Psoas muscle (tissue), 7 donors: ENCODE measurements at regions not wholly inside any gene's neighbourhood (a gene's known extent, or its start where the extent isn't known, plus 50 kb on each side); places are given as distances from the start of the nearest gene placed in this dataset.

Experiments used
- ATAC-seq, 4 donors: fragments of 200-7000 bp; cut with Tn5 transposase; one replicate each; pipeline ENCODE4 v1.9.1; 2020; ENCODE audit warnings: moderate library complexity in 3 of 4, mild to moderate bottlenecking in 2 of 4
- DNase-seq, 2 donors: peaks; one replicate each; pipeline ENCODE4 v3.0.0-alpha.2; 2020
- H3K27ac ChIP-seq: fragments of 200-600 bp; one replicate; pipeline ENCODE4 v1.8.0; 2022
- H3K27me3 ChIP-seq, 3 donors: fragments of 200-600 bp in 1 of 3; one replicate each; pipeline versions ENCODE4 v1.6.1 to v1.8.0; 2013 to 2022; ENCODE audit warnings: low read length in 2 of 3, mild to moderate bottlenecking in 2 of 3, moderate library complexity in 1 of 3; ENCODE audit not compliant: insufficient read depth in 3 of 3
- H3K36me3 ChIP-seq, 2 donors: fragments of 200-600 bp in 1 of 2; one replicate each; pipeline versions ENCODE4 v1.6.1 to v1.8.0; 2013 to 2022; ENCODE audit warnings: low read depth in 1 of 2, mild to moderate bottlenecking in 1 of 2, moderate library complexity in 1 of 2; ENCODE audit not compliant: insufficient read depth in 1 of 2
- H3K4me1 ChIP-seq: fragments of 200-600 bp; one replicate; pipeline ENCODE4 v1.8.0; 2022
- H3K4me3 ChIP-seq: fragments of 200-600 bp; one replicate; pipeline ENCODE4 v1.8.0; 2022; ENCODE audit warnings: mild to moderate bottlenecking
- H3K9me3 ChIP-seq: fragments of 200-600 bp; one replicate; pipeline ENCODE4 v1.8.0; 2022
- WGBS, 3 donors: extraction: QIAGEN DNeasy Blood & Tissue Kit; methylation state at CpG; one replicate each; pipeline versions ENCODE4 v1.1.6 to v1.1.7; 2013; 5-methylcytosine and 5-hydroxymethylcytosine counted together
- intact Hi-C, 2 donors: fragments of 100-400 bp; cut with DNase I; formaldehyde crosslinking; loops; one replicate each; pipeline versions ENCODE4 v1.11.0 to v1.14.2; 2022
- TF ChIP-seq, protein P1 (sequence below): fragments of 200-600 bp; IDR thresholded peaks from one replicate; pipeline ENCODE4 v1.8.0; 2022; ENCODE audit warnings: antibody characterized with exemption
- donor health status: healthy with polysubstance abuse.
- donor health status: DM: no; HTN: no; CAD: no; lungs with moderate emphysema.
- donor health status: Bipolar disorder and iron deficiency.
- donor health status: healthy.
- donor health status: DM: yes; HTN: yes; CAD: no.
- donor health status: DM: no; HTN: no; CAD: no.
- donor health status: DM: yes; HTN: yes; CAD: no.

DNA sequence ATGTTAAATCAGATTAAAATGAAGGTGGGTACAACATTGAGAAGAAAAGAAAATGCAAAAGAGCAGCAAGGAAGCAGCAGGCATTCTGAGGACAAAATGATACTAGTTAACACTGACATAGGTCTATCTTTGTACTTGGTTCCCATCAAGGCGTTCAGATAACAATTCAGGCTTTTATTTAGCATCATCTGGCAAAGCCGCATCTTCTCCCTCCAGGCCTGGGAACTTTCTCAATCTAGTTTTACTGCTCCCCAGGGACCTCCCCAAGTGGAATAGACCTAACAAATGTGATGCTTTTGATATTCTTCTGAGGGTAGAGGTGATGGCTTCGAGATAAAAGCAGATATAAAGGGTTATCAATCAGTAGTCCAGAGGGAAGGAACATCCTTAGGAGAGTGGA, 130.6 kb downstream of the C3orf38 start:
- TF ChIP-seq, protein P1, sequence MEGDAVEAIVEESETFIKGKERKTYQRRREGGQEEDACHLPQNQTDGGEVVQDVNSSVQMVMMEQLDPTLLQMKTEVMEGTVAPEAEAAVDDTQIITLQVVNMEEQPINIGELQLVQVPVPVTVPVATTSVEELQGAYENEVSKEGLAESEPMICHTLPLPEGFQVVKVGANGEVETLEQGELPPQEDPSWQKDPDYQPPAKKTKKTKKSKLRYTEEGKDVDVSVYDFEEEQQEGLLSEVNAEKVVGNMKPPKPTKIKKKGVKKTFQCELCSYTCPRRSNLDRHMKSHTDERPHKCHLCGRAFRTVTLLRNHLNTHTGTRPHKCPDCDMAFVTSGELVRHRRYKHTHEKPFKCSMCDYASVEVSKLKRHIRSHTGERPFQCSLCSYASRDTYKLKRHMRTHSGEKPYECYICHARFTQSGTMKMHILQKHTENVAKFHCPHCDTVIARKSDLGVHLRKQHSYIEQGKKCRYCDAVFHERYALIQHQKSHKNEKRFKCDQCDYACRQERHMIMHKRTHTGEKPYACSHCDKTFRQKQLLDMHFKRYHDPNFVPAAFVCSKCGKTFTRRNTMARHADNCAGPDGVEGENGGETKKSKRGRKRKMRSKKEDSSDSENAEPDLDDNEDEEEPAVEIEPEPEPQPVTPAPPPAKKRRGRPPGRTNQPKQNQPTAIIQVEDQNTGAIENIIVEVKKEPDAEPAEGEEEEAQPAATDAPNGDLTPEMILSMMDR = no peak

DNA sequence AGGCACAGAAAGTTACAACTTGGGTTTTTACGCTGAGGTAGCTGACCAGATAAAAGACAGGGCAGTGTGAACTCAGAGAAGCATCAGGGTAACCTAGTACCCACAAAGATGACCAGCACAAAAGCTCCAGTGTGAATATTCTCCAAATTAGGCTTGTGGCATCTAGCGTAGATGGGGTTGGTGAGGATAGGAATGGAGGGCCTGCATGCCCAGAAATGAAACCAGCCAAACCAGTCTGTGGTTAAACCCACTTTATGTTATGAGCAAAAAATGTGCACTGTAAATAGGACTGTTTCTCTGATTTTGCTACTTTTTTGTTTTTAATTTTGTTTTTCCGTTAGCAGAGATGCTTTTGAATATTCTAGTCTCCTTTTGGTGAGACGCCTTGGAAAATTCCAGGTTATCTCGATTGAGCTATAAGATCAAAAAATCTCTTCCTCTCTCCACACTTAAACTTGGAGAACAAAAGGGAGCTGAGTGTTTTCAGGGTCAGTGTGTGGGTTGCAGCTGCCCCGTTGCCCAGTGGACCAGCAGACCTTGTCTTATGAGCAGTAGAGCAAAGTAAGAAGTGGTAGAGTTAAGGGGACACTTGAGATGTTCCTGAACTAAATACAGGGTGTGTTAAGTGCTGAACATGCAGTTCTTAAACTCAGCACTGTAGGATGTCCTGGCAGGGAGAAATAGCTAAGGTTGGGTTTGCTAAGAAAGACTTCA, 132.9 kb downstream of the C3orf38 start:
- no peak for ATAC-seq
- intact Hi-C loops = no loop called here

More for the DNA sequence above, 130.6 kb downstream of the C3orf38 start:
- H3K4me1 ChIP-seq = no peaks in the 10 kb centered on the region
- ATAC-seq (no peak), DNase-seq (no peak)
- no peaks in the 10 kb centered on the region for H3K36me3 ChIP-seq
- H3K27me3 ChIP-seq = no peaks in the 10 kb centered on the region
- no peak overlapping the region for H3K4me3 ChIP-seq
- no peak overlapping the region for H3K27ac ChIP-seq
- intact Hi-C loops = no loop called here
- 77 to 85% (median 81%) methylated on average over 3 of the region's 3 CpGs for WGBS, 3 donors
- H3K9me3 ChIP-seq = no peaks in the 10 kb centered on the region

DNA sequence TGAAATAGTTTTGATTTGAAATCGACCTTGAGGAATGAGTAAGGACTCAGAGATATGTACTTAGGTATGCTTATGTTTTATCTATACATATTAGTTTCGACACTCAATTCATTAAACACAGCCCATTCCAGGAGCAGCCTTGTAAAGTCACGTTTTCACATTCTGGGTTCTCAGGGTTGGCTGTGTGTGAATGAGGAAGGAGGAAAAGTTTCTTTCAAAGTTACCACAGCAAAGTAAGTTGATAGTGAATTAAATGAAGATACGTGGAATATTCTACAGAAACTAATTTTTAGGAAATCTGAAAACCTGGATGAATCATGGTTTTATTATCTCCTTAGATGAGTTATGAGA, 133.5 kb downstream of the C3orf38 start:
- intact Hi-C loops = no loop called here

More for the DNA sequence above, 132.9 kb downstream of the C3orf38 start:
- TF ChIP-seq, protein P1 = no peak
- no peaks in the 10 kb centered on the region for H3K36me3 ChIP-seq
- no peaks in the 10 kb centered on the region for H3K9me3 ChIP-seq
- no peak for DNase-seq
- no peak overlapping the region for H3K4me3 ChIP-seq
- 90 to 92% (median 92%) methylated on average over 6 of the region's 6 CpGs for WGBS, 3 donors
- no peaks in the 10 kb centered on the region for H3K4me1 ChIP-seq
- H3K27me3 ChIP-seq = no peaks in the 10 kb centered on the region
- no peak overlapping the region for H3K27ac ChIP-seq

DNA sequence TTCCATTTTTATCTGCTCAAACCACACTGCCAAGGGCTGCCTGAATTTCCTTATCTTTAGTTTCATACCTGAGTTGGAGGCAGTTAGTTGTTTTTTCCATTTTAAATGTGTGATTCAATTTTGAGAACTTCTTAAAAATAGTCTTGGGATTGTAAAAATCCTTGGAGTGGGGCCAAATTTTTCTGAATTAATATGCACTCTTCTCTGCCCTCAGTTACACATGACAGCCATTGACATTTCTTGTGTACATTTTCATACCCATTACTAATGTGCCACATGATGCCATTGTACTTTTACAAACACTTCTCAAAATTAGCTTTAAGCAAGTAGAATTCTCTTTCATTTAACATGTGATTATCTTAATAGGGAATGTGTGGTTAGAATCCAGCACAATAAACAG, 141.7 kb downstream of the C3orf38 start:
- H3K4me1 ChIP-seq = no peaks in the 10 kb centered on the region
- intact Hi-C loops = no loop called here
- TF ChIP-seq, protein P1 = no peak
- H3K4me3 ChIP-seq = no peak overlapping the region
- H3K9me3 ChIP-seq = no peaks in the 10 kb centered on the region
- ATAC-seq (no peak), DNase-seq (no peak)
- H3K27ac ChIP-seq = no peak overlapping the region
- no peaks in the 10 kb centered on the region for H3K36me3 ChIP-seq
- H3K27me3 ChIP-seq = no peaks in the 10 kb centered on the region

More for the DNA sequence above, 133.5 kb downstream of the C3orf38 start:
- DNase-seq (no peak), ATAC-seq (no peak)
- H3K9me3 ChIP-seq = no peaks in the 10 kb centered on the region
- H3K4me3 ChIP-seq = no peak overlapping the region
- H3K27me3 ChIP-seq = no peaks in the 10 kb centered on the region
- H3K4me1 ChIP-seq = no peaks in the 10 kb centered on the region
- no peaks in the 10 kb centered on the region for H3K36me3 ChIP-seq
- 88 to 90% (median 89%) methylated on average over 4 of the region's 4 CpGs for WGBS, 3 donors
- TF ChIP-seq, protein P1 = no peak
- no peak overlapping the region for H3K27ac ChIP-seq

DNA sequence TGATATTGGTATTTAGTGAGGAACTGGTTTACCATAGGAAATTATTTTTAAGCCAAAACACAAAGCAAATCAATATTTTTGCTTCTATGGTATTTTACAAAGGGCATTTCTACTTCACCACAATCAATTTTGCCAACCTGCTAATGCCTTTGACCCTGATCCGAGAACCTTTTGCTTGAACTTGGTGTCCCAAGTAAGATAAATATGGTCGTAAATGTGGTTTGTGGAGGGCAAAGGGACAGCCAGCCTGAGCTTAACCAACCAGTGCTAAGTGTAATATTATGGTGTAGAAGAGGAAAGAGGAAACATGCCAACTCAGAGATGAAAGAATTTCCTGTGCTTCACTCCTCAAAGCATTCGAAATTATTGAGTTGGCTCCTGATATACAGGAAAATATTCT, 148.4 kb downstream of the C3orf38 start:
- H3K27me3 ChIP-seq = no peaks in the 10 kb centered on the region
- no peaks in the 10 kb centered on the region for H3K36me3 ChIP-seq
- H3K4me3 ChIP-seq = no peak overlapping the region
- intact Hi-C loops = no loop called here
- DNase-seq = no peak
- no peak for ATAC-seq
- WGBS, 3 donors = 22 to 24% (median 22%) methylated on average over 3 of the region's 3 CpGs
- no peaks in the 10 kb centered on the region for H3K9me3 ChIP-seq
- no peaks in the 10 kb centered on the region for H3K4me1 ChIP-seq
- H3K27ac ChIP-seq = no peak overlapping the region
- TF ChIP-seq, protein P1 = no peak
